OCI-LY1 (cell line): ENCODE measurements at regions not wholly inside any gene's neighbourhood (a gene's known extent, or its start where the extent isn't known, plus 50 kb on each side); places are given as distances from the start of the nearest gene placed in this dataset.

Experiments used
- CTCF ChIP-seq: fragments of 200-600 bp; sonication (generic), shearing (Covaris generic); IDR thresholded peaks from 2 replicates; pipeline ENCODE4 v1.5.1; 2017; ENCODE audit warnings: mild to moderate bottlenecking, antibody characterized with exemption, low read length, moderate library complexity, mixed read lengths
- EZH2 ChIP-seq: fragments of 200-600 bp; sonication (generic), shearing (Covaris generic); IDR thresholded peaks from 2 replicates; pipeline ENCODE4 v1.8.0; 2017; ENCODE audit warnings: borderline replicate concordance, mixed run types, mild to moderate bottlenecking, antibody characterized with exemption, low read length, moderate library complexity, mixed read lengths

GRCh38 chr6:82744286-82745015 is 321.2 kb downstream of the UBE3D start:
- TF ChIP-seq CTCF, result no peak
- no peak for TF ChIP-seq EZH2
